Endodermal cell (in vitro differentiated cells): ENCODE measurements at regions not wholly inside any gene's neighbourhood (a gene's known extent, or its start where the extent isn't known, plus 50 kb on each side); places are given as distances from the start of the nearest gene placed in this dataset.

Experiments
- DNase-seq: peaks from one replicate; pipeline ENCODE4 v3.0.0-alpha.2; 2017
- H3K27ac ChIP-seq: 2 replicates; pipeline ENCODE4 v1.5.1; 2013; ENCODE audit warnings: mild to moderate bottlenecking, low read depth, low read length, moderate library complexity
- H3K27me3 ChIP-seq: 2 replicates; pipeline ENCODE4 v1.6.1; 2013; ENCODE audit warnings: mild to moderate bottlenecking, low read length, moderate library complexity; ENCODE audit not compliant: insufficient read depth, control insufficient read depth, poor library complexity, severe bottlenecking
- H3K36me3 ChIP-seq: 2 replicates; pipeline ENCODE4 v1.7.0; 2013; ENCODE audit warnings: mild to moderate bottlenecking, low read length, moderate library complexity; ENCODE audit not compliant: control insufficient read depth, insufficient read depth
- H3K4me1 ChIP-seq: one replicate; pipeline ENCODE4 v1.7.0; 2013; ENCODE audit warnings: low read length; ENCODE audit not compliant: control insufficient read depth, insufficient read depth
- H3K4me3 ChIP-seq: 2 replicates; pipeline ENCODE4 v1.5.1; 2013; ENCODE audit warnings: mild to moderate bottlenecking, low read length, moderate library complexity
- H3K9ac ChIP-seq: 2 replicates; pipeline ENCODE4 v1.6.1; 2013; ENCODE audit warnings: mild to moderate bottlenecking, low read length, moderate library complexity; ENCODE audit not compliant: poor library complexity, severe bottlenecking; ENCODE audit errors: extremely low read depth
- H3K9me3 ChIP-seq: 2 replicates; pipeline ENCODE4 v1.6.1; 2013; ENCODE audit warnings: mild to moderate bottlenecking, low read length, moderate library complexity; ENCODE audit not compliant: control insufficient read depth
- H3K27ac Mint-ChIP-seq: 2 replicates; pipeline ENCODE4 v1.8.0; 2020; ENCODE audit warnings: mixed read lengths
- H3K27me3 Mint-ChIP-seq: 2 replicates; pipeline ENCODE4 v1.8.0; 2021; ENCODE audit warnings: mild to moderate bottlenecking, mixed read lengths; ENCODE audit not compliant: insufficient read depth
- H3K36me3 Mint-ChIP-seq: 2 replicates; pipeline ENCODE4 v1.8.0; 2020; ENCODE audit warnings: low read depth, mixed read lengths
- H3K4me1 Mint-ChIP-seq: 2 replicates; pipeline ENCODE4 v1.8.0; 2020; ENCODE audit warnings: mixed read lengths
- H3K4me3 Mint-ChIP-seq: 2 replicates; pipeline ENCODE4 v1.8.0; 2020; ENCODE audit warnings: mild to moderate bottlenecking, moderate library complexity, mixed read lengths
- H3K9me3 Mint-ChIP-seq: 2 replicates; pipeline ENCODE4 v1.8.0; 2020; ENCODE audit warnings: mild to moderate bottlenecking, mixed read lengths
- WGBS, 2 experiments: methylation state at CpG; one replicate each; pipeline versions ENCODE4 v1.1.5 to v1.1.7; 2013; ENCODE audit warnings: missing lambda C conversion rate in 2 of 2, mixed read lengths in 1 of 2; ENCODE audit not compliant: insufficient coverage in 1 of 2, insufficient read length in 1 of 2; 5-methylcytosine and 5-hydroxymethylcytosine counted together
- TF ChIP-seq, protein P1 (sequence below): fragments of 200-600 bp; sonication (generic); conservative IDR thresholded peaks from 2 replicates; pipeline ENCODE4 v1.5.0; 2021; ENCODE audit warnings: antibody characterized with exemption, mild to moderate bottlenecking

DNA sequence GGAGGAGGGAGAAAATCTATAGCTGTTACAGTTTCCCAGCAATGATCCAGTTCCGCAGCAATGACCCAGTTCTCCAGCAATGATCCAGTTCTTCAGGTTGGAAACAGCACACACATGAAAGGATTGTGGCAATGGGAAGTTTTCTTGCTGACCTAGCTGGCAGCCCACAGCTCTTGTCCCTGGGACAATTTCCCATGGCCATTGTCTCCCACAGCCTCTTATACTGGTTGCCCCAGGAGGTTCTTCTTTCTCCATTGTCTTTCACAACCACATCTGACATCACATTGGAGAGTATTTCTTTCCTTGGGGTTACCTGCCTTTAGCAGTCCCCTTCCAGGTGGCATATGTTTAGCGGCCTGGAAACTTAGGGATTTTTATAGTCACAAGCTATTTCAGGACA, 209.8 kb upstream of the PLEKHG7 start:
- Mint-ChIP-seq H3K27ac (no peak overlapping the region), H3K9me3 (peaks cover 11% of the 10 kb centered on the region), H3K27me3 (no peaks in the 10 kb centered on the region), H3K4me3 (no peak overlapping the region), H3K36me3 (peaks cover 1% of the 10 kb centered on the region), H3K4me1 (peaks cover 8% of the 10 kb centered on the region)
- no peak for DNase-seq
- TF ChIP-seq, protein P1, sequence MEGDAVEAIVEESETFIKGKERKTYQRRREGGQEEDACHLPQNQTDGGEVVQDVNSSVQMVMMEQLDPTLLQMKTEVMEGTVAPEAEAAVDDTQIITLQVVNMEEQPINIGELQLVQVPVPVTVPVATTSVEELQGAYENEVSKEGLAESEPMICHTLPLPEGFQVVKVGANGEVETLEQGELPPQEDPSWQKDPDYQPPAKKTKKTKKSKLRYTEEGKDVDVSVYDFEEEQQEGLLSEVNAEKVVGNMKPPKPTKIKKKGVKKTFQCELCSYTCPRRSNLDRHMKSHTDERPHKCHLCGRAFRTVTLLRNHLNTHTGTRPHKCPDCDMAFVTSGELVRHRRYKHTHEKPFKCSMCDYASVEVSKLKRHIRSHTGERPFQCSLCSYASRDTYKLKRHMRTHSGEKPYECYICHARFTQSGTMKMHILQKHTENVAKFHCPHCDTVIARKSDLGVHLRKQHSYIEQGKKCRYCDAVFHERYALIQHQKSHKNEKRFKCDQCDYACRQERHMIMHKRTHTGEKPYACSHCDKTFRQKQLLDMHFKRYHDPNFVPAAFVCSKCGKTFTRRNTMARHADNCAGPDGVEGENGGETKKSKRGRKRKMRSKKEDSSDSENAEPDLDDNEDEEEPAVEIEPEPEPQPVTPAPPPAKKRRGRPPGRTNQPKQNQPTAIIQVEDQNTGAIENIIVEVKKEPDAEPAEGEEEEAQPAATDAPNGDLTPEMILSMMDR = no peak
- 90 to 100% methylated on average over 1 to 2 of the region's 2 CpGs for WGBS, 2 experiments
- no peaks in the 10 kb centered on the region for H3K4me1 ChIP-seq
- no peaks in the 10 kb centered on the region for H3K36me3 ChIP-seq
- H3K27me3 ChIP-seq = no peaks in the 10 kb centered on the region
- H3K4me3 ChIP-seq = no peak overlapping the region
- H3K9me3 ChIP-seq = peaks cover 9% of the 10 kb centered on the region
- no peak overlapping the region for H3K27ac ChIP-seq
- no peak overlapping the region for H3K9ac ChIP-seq

DNA sequence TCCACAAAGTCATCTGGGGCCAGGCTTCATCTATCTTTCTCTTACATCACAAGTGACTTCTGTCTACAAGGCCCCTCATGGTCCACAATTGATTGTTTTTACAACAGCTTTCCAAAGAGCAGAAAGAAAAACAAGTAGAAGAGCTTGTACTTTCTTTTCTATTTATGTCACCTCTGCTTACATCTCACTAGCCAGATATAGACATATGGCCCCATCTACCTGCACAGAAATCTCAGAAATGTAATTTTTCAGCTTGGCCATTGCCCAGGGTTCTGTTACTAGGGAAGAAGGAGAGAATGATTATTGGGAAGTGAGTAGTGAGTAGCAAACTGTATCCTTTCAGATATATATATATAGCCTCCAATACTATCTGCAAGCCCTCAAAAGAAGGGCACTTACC, 210.5 kb upstream of the PLEKHG7 start:
- Mint-ChIP-seq H3K27me3 (no peaks in the 10 kb centered on the region), H3K4me1 (peaks cover 8% of the 10 kb centered on the region), H3K36me3 (peaks cover 1% of the 10 kb centered on the region), H3K9me3 (peaks cover 11% of the 10 kb centered on the region), H3K4me3 (no peak overlapping the region), H3K27ac (no peak overlapping the region)
- Histone ChIP-seq H3K36me3 (no peaks in the 10 kb centered on the region), H3K27me3 (no peaks in the 10 kb centered on the region), H3K9ac (no peak overlapping the region), H3K9me3 (peaks cover 9% of the 10 kb centered on the region), H3K4me1 (no peaks in the 10 kb centered on the region), H3K27ac (no peak overlapping the region), H3K4me3 (no peak overlapping the region)
- TF ChIP-seq, protein P1 = no peak
- DNase-seq = no peak

DNA sequence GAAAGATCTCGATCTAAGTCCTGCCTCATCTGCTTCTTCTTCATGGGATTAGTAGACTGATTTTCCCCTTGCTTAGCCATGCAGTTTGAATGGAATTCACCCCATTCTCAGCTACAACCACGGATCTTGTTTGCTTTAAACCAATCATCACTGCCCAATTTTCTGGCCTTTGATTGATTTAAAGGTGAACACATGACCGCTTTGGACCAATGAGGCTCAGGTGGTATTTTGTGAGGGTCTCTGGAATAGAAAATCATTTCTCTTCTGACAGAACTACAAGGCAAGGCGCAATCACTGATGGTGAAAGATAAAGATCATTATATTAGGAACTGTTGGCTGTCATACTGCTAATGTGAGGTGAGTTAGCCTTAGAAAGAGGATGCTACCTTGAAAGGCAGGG, 213.0 kb upstream of the PLEKHG7 start:
- peaks cover 9% of the 10 kb centered on the region for H3K9me3 ChIP-seq
- H3K4me1 ChIP-seq = no peaks in the 10 kb centered on the region
- H3K4me3 Mint-ChIP-seq = no peak overlapping the region
- no peaks in the 10 kb centered on the region for H3K27me3 Mint-ChIP-seq
- no peak for DNase-seq
- no peak overlapping the region for H3K27ac Mint-ChIP-seq
- H3K36me3 ChIP-seq = no peaks in the 10 kb centered on the region
- WGBS, 2 experiments = 90 to 94% methylated on average over 4 of the region's 4 CpGs
- H3K9ac ChIP-seq = no peak overlapping the region
- peaks cover 1% of the 10 kb centered on the region for H3K36me3 Mint-ChIP-seq
- H3K27me3 ChIP-seq = no peaks in the 10 kb centered on the region
- TF ChIP-seq, protein P1 = no peak
- no peak overlapping the region for H3K4me3 ChIP-seq
- peaks cover 23% of the 10 kb centered on the region for H3K4me1 Mint-ChIP-seq
- peaks cover 11% of the 10 kb centered on the region for H3K9me3 Mint-ChIP-seq
- H3K27ac ChIP-seq = no peak overlapping the region
